Fibroblast of skin of back (primary cell): ENCODE measurements at regions not wholly inside any gene's neighbourhood (a gene's known extent, or its start where the extent isn't known, plus 50 kb on each side); places are given as distances from the start of the nearest gene placed in this dataset.
A peak's percentile ranks its signal among the peaks of the same experiment; 100 is the strongest.

ENCODE experiments used
- DNase-seq: peaks from one replicate; pipeline ENCODE4 v3.0.0-alpha.2; 2013

GRCh38 chr4:17336524-17336961 is 175.3 kb downstream of the QDPR start:
- DNase-seq: no peak

GRCh38 chr4:17336069-17336468 is 175.8 kb downstream of the QDPR start:
- DNase-seq: no peak

- DNase-seq: no peak
These were observed 176.5 kb downstream of the QDPR start for GRCh38 chr4:17335371-17335770.

- no peak for DNase-seq
These were observed 179.4 kb downstream of the QDPR start for GRCh38 chr4:17332478-17332877.

- no peak for DNase-seq
These were observed 182.8 kb downstream of the QDPR start for GRCh38 chr4:17329046-17329445.

- DNase-seq: no peak
These were observed 183.6 kb downstream of the QDPR start for GRCh38 chr4:17328141-17328815.

- no peak for DNase-seq
These were observed 184.3 kb downstream of the QDPR start for GRCh38 chr4:17327591-17327990.

- no peak for DNase-seq
These were observed 185.1 kb downstream of the QDPR start for GRCh38 chr4:17326756-17327155.

- no peak for DNase-seq
These were observed 186.8 kb downstream of the QDPR start for GRCh38 chr4:17325098-17325497.

GRCh38 chr4:17324386-17324830 is 187.5 kb downstream of the QDPR start:
- peak; percentile 62 for DNase-seq

- DNase-seq: peak; percentile 47
These were observed 188.1 kb downstream of the QDPR start for GRCh38 chr4:17323554-17324385.

- DNase-seq: no peak
These were observed 189.4 kb downstream of the QDPR start for GRCh38 chr4:17322514-17322913.

- DNase-seq: no peak
These were observed 191.8 kb downstream of the QDPR start for GRCh38 chr4:17320046-17320445.

GRCh38 chr4:17317526-17317925 is 194.4 kb downstream of the QDPR start:
- DNase-seq: no peak

GRCh38 chr4:17316566-17316965 is 195.3 kb downstream of the QDPR start:
- peak; percentile 30 for DNase-seq

GRCh38 chr4:17315459-17315858 is 196.4 kb downstream of the QDPR start:
- DNase-seq: no peak

- no peak for DNase-seq
These were observed 198.7 kb downstream of the QDPR start for GRCh38 chr4:17313194-17313593.

GRCh38 chr4:17310269-17310652 is 201.6 kb downstream of the QDPR start:
- peak; percentile 66 for DNase-seq

GRCh38 chr4:17309567-17310268 is 202.2 kb downstream of the QDPR start:
- peak; percentile 53 for DNase-seq

- no peak for DNase-seq
These were observed 210.0 kb downstream of the QDPR start for GRCh38 chr4:17301869-17302268.

GRCh38 chr4:17301266-17301665 is 210.6 kb downstream of the QDPR start:
- DNase-seq: no peak

GRCh38 chr4:17296921-17297890 is 214.7 kb downstream of the QDPR start:
- peak; percentile 27 for DNase-seq
